KOPT-K1 (cell line): ENCODE measurements at regions not wholly inside any gene's neighbourhood (a gene's known extent, or its start where the extent isn't known, plus 50 kb on each side); places are given as distances from the start of the nearest gene placed in this dataset.

Experiments
- H3K27ac ChIP-seq: fragments of 200-600 bp; sonication (generic); 2 replicates; pipeline ENCODE4 v1.5.1; 2016; ENCODE audit warnings: antibody characterized with exemption, mild to moderate bottlenecking, low read depth, low read length; ENCODE audit not compliant: poor library complexity, severe bottlenecking
- H3K36me3 ChIP-seq: fragments of 200-600 bp; sonication (generic); 2 replicates; pipeline ENCODE4 v1.5.1; 2017; ENCODE audit warnings: antibody characterized with exemption, mild to moderate bottlenecking, low read length, moderate library complexity; ENCODE audit not compliant: insufficient read depth
- H3K9me3 ChIP-seq: fragments of 200-600 bp; sonication (generic); 2 replicates; pipeline ENCODE4 v1.5.1; 2017; ENCODE audit warnings: antibody characterized with exemption, low read length, mild to moderate bottlenecking; ENCODE audit not compliant: insufficient read depth, poor library complexity, severe bottlenecking

GRCh38 chr6:3900744-3901336, 51.7 kb downstream of the FAM50B start:
- H3K27ac ChIP-seq, result no peak overlapping the region
- no peaks in the 10 kb centered on the region for H3K36me3 ChIP-seq
- H3K9me3 ChIP-seq, result no peaks in the 10 kb centered on the region

DNA sequence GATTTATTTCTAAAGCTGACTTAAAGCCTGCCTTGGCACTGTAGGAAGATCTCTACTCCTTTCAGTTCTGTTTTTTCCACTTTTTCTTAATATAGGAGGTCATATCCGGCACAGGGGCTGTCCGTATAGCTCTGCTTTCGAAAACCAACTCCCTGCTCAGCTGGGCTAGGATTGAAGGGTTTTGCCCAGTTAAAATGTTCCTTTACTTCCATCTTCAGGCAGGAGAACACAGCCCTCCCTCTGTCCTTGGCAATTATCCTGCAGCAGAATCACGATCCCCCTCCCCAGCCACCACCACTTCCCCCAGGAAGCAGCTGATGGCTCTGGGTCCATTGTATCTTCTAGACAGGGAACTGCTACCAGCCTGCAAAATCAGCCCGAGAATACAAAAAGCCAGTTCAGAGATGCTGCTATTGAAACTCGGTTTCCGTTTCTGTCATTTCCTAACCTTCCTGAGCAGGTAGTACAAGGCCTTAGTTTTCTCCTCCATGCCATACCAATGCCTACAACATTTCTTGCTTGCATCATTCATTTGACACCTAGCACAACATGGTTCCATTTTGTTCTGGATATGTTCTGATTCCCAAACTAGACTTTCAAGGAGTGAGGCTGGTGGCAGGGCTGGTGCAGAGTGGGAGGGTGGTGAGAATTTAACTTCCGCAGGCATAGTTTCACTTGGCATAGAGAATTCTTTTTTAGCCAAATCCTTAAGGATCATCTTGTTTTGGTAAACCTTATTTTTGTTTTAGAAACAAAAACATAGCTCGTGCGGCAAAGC, 53.9 kb downstream of the FAM50B start:
- no peak overlapping the region for H3K27ac ChIP-seq
- no peaks in the 10 kb centered on the region for H3K9me3 ChIP-seq
- no peaks in the 10 kb centered on the region for H3K36me3 ChIP-seq

GRCh38 chr6:3904518-3904917, 55.3 kb downstream of the FAM50B start:
- no peaks in the 10 kb centered on the region for H3K36me3 ChIP-seq
- no peak overlapping the region for H3K27ac ChIP-seq
- H3K9me3 ChIP-seq, result no peaks in the 10 kb centered on the region

DNA sequence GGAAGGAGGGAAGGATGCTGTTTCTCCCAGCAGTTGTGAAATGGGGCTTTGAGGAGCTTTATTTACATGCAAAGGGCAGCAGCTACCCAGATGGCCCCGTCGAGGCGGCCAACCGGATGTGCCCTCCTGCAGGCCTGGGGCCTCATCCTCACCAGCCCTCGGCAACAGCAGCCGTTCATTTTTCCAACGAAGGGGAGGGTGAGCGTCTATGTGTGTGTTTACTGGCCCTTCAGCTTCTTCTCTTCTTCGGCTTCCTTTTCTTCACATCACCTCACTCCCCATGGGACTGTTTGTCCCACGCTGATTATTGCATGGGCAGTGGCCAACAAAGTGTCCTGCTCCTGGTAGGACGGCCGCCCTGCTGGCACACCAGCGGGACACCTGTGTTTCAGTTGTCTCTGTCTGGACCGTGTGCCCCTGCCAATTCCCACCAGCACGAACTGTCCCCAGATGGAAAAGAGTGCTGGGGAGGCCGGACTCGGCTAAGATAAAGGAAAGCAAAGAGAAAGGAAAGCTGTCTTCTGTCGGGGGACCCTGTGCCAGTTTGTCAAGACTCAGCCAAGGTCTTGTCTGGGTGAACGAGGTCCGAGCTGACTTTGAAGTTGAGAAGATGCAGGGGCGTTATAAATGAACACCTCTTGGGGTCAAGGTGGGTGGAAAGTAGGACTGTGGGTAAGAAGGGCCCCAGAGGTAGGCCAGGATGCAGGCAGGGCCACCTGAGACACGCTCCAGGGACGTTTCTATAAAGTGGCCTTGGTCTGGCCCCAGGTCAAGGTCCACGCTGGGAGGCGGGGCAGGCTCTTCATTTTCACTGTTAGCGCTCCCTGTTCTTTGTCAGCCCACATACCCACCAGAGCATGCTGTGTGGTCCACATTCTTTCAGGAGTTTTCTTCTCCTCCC, 57.0 kb downstream of the FAM50B start:
- no peak overlapping the region for H3K27ac ChIP-seq
- H3K9me3 ChIP-seq, result no peaks in the 10 kb centered on the region
- no peaks in the 10 kb centered on the region for H3K36me3 ChIP-seq

GRCh38 chr6:3906846-3907151, 57.6 kb downstream of the FAM50B start:
- H3K36me3 ChIP-seq, result no peaks in the 10 kb centered on the region

DNA sequence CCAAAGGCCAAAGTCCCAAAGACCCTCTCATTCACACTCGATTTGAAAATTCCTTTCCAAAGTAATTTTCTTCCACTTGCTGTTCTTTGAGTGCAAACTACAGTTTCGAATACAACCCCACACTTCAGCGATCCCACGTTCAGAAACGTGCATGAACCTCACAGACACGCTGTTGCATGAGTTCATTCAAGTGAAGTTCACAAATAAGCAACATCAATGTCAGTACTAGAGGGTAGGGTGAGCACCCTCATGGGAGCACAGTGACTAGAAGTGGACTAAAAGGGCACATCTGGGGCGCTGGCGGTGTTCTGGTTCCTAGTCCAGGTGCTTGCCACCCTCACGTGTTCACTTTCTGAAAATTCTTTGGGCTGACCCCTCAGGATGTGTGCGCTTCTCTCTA, 59.0 kb downstream of the FAM50B start:
- no peaks in the 10 kb centered on the region for H3K36me3 ChIP-seq
- H3K27ac ChIP-seq, result no peak overlapping the region
- H3K9me3 ChIP-seq, result no peaks in the 10 kb centered on the region

More at GRCh38 chr6:3906846-3907151, 57.6 kb downstream of the FAM50B start:
- Histone ChIP-seq H3K9me3 (no peaks in the 10 kb centered on the region), H3K27ac (no peak overlapping the region)

DNA sequence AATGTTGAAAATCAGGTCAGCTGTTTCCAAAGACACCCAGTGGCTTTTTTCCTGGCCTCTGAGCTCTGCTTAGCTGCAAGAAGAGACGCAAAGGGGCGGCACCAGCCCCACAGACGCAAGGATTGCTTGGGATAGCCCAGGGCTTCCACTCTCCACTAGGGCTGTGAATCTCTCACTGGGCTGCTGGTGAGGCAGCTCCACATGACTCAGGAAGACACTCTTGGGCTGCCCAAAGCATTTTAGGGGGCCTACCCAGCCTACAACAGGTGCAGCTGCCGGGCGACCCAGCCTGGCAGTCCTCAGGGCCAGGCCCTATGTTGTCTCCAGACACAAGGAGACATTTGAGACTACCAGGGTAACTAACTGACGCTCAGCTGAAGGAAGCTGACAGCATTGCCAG, 59.8 kb downstream of the FAM50B start:
- H3K36me3 ChIP-seq, result no peaks in the 10 kb centered on the region
- H3K27ac ChIP-seq, result no peak overlapping the region
- no peaks in the 10 kb centered on the region for H3K9me3 ChIP-seq

DNA sequence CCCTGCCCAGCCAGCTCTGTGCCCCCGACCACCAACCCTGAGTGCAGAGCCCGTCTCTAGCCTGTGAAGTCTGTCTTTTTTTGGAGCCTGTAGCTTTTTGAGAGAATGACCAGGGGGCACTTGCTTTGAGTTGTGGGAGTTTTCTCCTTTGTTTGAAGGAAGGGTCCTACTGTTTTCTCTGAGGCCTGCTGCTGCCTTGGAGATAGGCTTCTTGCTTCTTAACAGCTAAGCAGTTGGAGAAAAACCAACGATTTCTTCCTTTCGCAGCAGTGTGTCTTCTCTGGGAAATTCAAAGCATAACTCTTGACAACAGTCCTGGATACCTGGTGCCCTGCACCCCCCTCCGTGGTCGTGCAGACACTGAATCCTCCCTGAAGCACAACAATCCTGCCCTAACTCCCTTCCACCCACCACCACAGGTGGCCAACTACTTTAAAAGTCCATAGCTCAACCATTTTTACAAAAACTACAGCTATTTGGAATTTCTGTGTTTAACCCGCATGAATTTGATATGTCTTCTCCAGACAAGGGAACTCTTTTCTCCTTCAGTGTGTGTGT, 61.0 kb downstream of the FAM50B start:
- no peak overlapping the region for H3K27ac ChIP-seq
- no peaks in the 10 kb centered on the region for H3K36me3 ChIP-seq
- H3K9me3 ChIP-seq, result no peaks in the 10 kb centered on the region

DNA sequence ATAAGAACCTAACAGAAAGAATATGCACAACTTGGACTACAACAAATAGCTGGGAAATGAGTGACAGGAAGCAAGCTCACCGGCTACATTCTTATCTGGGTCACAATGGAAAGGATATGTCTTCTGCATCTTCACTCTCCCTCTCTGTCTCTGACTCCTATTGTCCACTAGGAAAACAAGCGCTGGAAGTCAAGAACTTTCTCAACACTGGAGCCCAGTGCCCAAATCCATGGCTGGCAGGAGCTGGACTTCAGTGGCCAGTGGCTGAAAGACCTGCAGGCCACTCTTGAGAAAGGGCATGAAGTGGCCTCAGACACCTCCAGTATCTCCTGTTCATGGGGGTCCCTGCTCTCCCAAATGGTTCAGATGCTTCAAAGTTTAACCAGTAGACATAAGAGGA, 62.0 kb downstream of the FAM50B start:
- Histone ChIP-seq H3K9me3 (peaks cover 7% of the 10 kb centered on the region), H3K27ac (no peak overlapping the region), H3K36me3 (no peaks in the 10 kb centered on the region)

- Histone ChIP-seq H3K27ac (no peak overlapping the region), H3K36me3 (no peaks in the 10 kb centered on the region), H3K9me3 (peaks cover 13% of the 10 kb centered on the region)
These were observed 62.6 kb downstream of the FAM50B start for GRCh38 chr6:3911614-3912336.

DNA sequence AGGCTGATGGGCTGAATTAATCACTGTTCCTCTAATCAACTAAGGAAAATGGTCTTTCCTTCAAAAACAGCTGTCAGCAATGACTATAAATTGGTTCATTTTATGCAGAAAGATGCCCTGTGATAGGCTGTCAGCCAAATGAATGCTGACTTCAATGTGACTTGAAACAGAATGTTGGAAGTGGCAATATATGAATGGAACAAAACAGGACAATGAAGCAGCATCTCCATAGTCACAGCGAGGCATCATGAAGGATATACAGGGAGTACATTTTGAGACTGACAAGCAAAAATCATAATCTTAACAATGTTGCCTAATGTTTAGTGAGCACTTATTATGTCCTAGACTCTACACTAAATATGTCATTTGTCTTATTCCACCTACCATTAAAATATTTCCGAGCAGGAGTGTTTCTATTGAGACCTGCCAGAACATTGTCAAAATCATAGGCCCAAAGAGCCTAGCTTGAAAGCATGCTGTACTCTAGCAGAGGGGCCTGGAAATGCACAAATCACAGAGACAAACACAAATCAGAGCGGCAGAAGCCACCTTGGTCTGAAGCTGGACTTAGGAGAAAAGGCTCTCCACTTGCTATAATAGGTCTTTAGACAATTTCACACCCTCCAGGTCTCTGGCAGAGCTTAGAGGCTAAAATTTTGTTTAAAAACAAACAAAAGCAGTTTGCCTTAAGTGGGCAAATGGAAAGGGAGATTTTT, 63.3 kb downstream of the FAM50B start:
- H3K36me3 ChIP-seq, result no peaks in the 10 kb centered on the region
- H3K9me3 ChIP-seq, result peaks cover 21% of the 10 kb centered on the region
- no peak overlapping the region for H3K27ac ChIP-seq

- H3K9me3 ChIP-seq, result peaks cover 29% of the 10 kb centered on the region
- H3K27ac ChIP-seq, result no peak overlapping the region
- no peaks in the 10 kb centered on the region for H3K36me3 ChIP-seq
These were observed 64.1 kb downstream of the FAM50B start for GRCh38 chr6:3913077-3913957.

DNA sequence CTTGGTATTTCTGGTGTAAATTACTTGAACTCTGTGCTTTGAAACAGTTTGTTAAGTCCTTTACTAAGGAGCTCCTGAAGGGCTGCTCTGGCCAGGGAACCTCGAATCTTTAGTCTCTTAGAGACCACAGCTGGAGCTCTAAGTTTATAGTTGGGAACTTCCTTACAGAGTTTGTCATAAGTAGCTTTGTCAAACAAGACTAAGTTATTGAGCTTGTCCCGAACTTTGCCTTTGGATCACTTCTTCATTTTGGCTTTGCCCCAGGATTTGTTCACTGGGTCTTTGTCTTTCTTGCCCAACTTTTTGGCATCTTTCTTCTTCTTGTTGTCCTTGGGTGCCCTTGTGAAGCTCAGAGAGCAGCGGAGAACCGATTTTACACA, 64.8 kb downstream of the FAM50B start:
- peaks cover 35% of the 10 kb centered on the region for H3K9me3 ChIP-seq
- H3K27ac ChIP-seq, result no peak overlapping the region
- H3K36me3 ChIP-seq, result no peaks in the 10 kb centered on the region
